Stimulated activated CD4-positive, alpha-beta T cell treated with anti-CD3 and anti-CD28 coated beads, Interleukin-2, amount 100 ng/mL, for 24 hours (primary cell): ENCODE measurements at regions not wholly inside any gene's neighbourhood (a gene's known extent, or its start where the extent isn't known, plus 50 kb on each side); places are given as distances from the start of the nearest gene placed in this dataset.

Source experiments
- DNase-seq, 2 donors: peaks; one replicate each; pipeline ENCODE4 v3.0.0-alpha.2; 2020

DNA sequence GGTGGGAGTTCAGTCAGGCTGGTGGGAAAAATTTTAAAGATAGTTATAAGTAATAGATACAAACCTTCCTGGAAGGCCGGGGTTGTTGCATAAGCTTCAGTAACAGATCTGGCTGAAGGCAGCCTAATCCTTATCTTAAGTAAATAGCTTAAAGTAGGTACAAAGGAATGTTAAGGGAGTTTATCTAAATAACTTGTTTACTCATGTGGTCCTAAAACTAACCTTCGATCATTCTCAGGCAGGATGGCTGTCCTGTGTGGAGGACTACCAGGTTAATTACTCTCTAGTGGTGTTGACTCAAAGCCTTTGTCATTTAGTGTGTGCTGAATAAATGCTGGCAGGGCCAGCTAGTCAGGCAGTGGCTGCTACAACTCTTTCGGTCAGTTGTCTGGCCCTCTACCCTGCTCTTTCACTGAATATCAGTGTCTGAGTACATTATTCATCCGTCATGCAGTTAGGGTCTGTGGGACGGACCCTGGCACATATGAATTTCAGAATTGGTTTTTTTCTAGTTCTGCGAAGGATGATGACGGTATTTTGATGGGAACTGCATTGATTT is 131.6 kb upstream of the TAB2 start:
- no peak for DNase-seq

DNA sequence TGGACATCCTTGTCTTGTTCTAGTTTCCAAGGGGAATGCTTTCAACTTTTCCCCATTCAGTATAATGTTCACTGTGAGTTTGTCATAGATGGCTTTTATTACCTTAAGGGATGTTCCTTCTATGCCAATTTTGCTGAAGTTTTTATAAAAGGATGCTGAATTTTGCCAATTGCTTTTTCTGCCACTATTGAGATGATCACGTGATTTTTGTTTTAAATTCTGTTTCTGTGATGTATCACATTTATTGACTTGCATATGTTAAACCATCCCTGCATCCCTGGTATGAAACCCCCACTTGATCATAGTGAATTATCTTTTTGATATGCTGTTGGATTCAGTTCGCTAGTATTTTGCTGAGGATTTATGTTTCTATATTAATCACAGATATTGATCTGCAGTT is 130.6 kb upstream of the TAB2 start:
- no peak for DNase-seq

DNA sequence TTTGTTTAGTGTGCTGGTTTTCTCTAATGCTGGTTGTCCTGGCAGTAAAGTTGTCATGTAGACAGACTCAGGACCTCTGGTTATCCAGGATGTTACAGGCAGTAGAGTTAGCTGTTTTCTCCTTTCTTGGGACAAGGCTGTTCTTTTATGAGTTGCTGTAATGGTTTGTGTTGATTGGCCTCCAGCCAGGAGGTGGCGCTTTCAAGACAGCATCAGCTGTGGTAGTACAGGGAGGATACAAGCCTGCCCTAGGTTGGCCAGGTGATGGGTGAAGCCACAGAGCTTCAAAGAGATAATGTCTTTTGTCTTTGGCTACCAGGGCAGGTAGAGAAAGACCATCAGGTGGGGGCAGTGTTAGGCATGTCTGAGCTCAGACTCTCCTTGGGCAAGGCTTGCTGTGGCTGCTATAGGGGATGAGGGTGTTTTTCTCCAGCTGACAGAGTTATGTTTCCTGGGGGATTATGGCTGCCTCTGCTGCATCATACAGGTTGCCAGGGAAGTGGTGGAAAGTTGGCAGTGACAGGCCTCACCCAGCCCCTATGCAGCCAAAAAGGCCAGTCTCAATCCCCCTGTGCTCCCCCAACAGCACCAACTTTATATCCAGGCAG is 127.2 kb upstream of the TAB2 start:
- DNase-seq: peak; percentile 63 to 71

DNA sequence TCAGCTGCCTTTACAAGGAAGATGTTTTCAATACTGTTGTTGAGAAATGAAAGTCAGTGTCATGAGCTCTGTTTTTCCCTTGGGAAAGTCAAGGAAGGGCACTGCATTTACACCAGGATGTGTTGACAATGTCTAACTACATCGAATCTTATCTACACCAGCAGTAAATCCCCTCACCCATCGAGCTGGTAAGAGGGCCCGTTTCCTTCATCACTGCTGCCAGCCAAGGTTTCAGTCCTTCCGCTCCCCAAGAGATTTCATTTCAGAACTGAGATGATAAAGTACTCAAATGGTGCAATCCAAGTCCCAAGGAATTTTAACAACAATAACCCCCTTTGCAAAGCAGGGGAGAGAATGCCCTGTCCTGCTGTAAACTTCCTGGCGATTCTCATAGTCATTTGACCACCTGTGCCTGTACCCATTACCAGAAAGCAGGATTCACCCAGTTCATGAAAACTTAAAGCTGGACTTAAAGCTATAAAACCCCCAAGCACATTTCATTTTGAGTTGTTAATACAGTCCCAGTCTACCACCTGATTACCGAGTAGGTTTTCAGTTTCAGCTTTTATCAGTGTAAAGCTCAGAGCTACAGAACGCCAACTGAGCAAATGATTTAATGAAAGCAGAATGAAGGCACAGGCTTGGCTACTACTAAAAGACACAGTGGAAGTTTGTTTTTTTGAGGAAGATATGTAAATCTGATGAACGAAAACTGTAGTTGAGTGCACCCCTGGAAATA is 122.5 kb upstream of the TAB2 start:
- no peak for DNase-seq

DNA sequence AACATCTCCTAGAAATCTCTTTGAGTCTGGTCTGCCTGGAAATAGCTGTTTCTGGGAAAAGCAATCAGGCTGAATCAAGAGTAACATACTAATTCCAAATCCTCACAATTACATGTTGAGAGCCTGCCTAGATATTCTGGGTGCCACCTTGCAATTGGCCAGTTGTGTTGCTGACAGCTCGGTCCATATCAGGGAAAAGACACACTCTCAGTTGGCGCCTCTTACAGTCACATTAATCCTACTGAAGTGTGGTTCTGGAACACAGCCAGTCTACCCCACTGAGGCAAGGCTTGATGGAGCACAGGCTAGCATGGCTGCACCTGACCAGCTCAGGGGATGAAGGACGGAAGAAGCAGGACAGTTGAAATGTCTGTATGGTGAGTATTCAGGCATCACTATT is 121.4 kb upstream of the TAB2 start:
- DNase-seq: no peak

DNA sequence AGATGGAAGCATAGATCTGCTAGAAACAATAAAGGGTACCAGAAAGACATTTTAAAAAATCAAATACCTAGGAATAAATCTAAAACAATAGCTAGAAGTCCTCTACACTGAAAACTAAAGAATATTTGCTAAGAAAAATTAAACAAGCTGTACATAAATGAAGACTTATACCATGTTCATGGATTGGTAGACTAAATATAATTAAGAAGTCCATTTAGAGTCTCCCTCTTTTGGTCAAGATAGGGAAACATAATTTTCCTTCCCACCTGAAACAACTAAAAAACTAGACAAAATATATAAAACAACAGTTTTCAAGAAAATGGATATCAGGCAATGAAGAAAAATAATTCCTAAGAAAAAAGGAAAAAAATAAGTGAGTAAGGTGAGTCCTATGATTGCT is 120.0 kb upstream of the TAB2 start:
- no peak for DNase-seq

DNA sequence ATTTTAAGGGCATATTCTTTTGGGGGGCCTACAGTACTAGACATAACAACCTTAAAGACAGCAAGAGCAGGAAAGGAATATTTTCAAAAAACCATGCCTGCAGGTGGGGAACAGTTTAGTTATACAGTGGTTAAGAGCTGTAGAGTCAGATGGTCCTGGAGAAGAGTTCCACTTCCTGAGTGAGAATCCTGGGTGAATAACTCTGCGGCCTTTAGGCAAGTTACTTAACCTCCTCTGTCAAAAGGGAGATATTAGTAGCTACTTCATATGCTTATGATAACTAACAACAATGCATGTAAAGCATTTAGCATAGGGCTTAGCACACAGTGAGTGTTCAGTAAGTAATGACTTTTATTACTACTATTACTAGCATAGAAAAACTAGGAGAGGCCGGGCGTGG is 119.2 kb upstream of the TAB2 start:
- DNase-seq: no peak

DNA sequence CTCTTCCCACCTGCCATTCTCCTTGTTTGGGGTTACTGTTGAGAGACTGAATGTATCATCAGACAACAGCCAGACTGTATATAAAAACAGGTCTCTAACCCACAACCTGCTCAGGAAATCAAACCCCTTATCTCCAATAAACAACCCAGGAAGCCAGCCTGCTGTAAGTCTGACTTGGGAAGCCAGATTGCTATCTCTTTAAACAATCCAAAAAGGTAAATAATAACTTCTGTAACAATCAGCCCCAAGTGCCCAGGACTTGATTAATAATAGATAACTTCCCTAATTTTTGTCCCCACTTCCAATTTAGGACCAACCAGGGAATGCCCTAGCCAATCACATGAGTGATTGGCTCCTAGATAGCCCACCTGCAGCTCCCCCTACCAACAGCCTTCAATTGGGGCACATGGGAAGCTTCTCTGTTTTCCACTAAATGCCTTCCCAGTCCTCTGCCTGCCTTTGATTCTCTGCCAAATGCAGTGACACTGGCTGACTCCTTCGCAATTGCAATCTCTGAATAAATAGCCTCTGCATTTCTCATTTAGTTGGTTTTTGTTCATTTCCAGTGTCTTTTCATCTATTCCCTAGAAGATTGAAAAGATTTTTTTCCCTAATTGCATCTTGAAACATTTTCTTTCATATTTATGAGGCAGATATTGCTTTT is 117.1 kb upstream of the TAB2 start:
- no peak for DNase-seq

DNA sequence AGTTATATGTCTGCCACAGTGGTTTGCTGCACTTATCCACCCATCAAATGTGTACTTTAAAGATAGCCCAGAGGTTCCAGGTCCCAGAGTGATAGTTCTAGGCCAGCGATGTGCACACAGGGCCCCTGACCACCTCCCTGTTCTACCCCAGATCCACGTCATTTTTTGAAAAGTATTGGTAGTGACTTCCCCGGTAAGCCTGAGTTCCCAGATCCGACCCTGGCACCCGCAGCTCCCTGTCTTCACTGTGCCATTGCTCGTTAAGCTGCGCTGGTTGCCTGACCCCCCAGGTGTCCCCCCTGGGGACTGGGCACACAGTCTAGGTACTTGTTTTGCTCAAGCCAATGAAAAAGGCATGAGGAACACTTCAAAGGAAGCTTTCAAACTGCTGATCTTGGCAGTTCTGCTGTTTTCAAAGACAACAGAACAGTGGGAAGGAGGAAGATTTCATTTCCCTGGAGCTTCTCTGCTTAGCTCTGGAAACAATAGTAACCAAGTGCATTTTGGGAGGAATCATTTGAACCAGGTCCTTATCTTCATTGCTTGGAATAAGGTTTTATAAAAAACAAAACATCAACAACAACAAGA is 116.3 kb upstream of the TAB2 start:
- no peak for DNase-seq

DNA sequence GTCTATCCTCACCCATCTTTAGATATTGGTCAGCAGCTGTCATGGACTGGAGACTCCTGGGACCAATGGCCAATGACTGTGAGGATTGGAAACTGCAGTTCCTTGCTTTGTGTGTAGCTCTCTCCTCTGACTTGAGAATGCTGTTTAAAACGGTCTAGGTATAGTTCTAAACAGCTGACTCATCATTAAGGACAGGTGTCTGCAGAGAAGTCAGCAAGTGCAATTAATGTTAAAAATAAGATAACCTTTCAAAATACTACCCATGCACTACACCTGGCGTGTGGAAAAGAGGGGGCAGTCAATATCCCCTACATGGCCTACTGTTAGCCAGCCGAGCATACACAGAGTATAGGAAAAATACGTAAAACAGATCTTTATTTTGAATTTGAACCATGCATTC is 115.4 kb upstream of the TAB2 start:
- no peak for DNase-seq

DNA sequence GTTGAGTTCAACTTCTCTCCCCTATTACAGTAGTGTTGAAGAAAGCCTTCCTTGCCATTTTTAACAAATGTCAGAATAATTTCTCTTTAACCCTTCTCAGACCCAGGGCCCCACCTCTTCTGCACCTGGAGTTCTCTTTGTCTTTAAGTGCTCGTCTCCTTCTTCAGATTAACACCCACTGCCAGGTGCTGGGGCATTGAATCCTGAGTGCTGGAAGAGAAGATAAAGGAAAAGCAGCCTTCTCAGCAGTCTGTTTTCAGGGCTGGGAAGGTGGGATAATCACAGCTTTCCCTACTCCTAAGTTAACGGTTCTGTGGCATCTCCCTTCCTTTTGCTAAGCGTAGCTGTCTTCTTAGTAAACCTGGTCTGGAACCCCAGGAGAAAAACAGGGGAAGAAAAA is 114.6 kb upstream of the TAB2 start:
- no peak for DNase-seq

DNA sequence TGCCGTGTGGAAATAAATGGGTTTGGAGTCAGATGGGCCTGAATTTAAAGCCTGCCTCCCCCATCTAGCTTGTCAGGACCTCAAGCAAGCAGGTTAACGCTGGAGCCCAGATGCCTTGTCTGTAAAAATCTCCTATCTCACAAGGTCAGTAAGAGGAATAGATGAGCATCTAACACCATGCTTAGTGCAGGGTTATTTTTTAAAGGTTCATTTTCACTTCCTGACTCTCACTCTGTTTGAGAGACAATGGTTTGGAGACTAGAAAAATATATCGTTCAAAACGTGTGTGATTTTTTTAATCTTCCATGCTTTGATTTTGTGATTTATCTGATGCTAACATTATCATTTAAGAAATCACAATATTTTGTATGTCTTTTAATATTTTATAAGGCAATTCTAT is 114.0 kb upstream of the TAB2 start:
- DNase-seq: no peak

DNA sequence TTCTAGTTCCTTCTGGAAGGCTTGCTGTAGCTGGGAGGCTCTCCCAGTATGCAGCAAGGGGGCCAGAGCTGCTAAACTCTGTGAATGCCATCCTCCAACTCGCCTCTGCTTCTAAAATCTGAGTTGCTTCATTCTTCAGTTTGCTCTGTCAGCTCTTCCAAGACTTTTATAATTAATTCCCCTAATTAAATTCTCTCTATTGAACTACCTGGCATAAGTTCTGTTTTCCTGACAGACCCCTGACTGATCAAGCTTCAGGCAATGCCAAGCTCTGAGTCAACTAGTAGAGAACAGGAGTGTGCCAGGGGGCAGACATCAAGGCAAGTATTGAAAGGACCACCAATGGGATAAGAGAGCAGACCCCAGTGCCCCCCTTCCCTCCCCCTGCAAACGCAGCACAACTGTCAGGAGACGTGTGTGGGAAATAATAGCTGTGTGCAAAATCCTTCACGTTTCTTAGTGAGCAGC is 109.3 kb upstream of the TAB2 start:
- DNase-seq: no peak

DNA sequence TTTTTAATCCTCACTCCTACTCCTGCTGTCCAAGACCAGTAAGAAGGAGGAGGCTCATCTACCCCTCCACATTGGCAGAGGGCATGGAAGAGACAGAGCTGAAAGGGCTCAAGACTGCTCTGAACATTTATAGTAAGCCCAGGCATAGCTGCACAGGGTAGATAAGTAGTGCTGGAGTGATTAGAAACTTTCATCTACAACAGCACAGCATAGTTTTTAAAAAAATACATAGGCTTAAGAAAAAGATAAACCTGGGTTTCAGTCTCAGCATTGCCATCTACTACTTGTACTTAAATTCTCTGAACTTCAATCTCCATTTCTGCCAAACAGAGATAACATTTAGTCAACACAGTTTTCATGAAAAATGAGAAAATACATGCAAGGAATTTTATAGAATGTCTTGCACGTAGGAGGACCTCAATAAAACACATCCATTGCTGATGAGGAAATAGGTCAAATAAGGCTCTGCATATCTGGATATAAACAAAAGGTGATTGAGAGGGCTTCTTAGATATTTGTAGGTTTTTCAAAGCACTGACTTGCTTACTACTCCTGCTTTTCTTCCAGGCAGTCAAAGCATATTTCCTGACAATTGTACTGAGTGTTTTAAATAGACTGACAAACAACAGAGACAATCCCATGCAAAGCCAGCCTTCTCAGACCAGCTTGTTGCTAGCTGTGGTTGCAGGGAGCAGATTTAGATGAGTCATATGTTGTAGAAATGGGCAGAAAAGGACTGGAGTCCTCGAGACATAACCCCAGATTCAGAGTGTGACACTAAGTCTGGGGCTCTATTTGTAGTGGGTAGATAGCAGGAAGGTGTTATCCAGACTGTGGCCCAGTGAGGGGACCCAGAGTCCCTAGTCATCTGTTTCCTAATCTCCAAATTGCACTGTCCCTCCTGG is 107.4 kb upstream of the TAB2 start:
- peak in 1 of 2 donors; percentile 30 for DNase-seq

DNA sequence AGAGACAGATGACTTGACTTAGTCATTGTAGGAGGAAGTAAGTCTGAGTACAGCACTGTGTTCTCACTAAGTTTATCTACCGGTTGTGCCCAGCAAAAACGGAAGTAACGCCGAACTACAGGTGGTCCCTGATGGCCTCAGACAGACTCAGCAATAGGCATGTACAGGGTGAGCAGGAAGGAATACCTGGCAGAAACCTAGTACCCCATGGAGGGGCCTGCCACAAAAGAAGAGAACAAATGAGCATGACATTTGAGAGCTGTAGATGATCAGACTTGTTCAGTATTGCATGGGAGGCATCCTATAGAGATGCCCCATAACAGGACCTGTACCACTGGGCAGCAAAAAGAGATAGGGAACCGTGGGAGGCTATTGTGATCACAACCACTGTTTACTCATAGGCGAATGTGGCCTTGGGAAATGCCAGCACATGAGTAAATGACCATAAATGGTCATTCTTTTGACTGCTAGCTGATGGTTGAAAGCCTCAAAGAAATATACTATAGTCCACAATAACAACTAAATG is 106.4 kb upstream of the TAB2 start:
- DNase-seq: peak in 1 of 2 donors; percentile 12

DNA sequence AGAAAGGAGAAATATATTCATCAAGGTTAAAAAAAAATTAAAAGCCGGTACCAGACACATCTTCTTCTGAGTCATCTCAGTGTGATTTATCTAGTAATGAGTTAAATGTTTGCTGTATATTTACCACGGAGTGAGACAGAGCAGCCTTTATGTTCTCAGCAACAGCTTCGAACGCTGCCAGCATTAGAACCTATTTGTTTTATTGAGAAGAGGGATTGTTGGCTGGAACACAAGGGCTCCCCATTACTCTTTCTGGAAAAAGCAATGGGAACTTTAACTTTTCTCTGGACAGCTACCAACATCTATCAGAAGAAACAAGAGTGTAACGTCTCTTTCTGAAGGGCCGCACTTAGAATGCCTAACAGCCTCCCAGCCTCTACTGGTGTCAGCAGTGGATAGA is 105.3 kb upstream of the TAB2 start:
- no peak for DNase-seq

DNA sequence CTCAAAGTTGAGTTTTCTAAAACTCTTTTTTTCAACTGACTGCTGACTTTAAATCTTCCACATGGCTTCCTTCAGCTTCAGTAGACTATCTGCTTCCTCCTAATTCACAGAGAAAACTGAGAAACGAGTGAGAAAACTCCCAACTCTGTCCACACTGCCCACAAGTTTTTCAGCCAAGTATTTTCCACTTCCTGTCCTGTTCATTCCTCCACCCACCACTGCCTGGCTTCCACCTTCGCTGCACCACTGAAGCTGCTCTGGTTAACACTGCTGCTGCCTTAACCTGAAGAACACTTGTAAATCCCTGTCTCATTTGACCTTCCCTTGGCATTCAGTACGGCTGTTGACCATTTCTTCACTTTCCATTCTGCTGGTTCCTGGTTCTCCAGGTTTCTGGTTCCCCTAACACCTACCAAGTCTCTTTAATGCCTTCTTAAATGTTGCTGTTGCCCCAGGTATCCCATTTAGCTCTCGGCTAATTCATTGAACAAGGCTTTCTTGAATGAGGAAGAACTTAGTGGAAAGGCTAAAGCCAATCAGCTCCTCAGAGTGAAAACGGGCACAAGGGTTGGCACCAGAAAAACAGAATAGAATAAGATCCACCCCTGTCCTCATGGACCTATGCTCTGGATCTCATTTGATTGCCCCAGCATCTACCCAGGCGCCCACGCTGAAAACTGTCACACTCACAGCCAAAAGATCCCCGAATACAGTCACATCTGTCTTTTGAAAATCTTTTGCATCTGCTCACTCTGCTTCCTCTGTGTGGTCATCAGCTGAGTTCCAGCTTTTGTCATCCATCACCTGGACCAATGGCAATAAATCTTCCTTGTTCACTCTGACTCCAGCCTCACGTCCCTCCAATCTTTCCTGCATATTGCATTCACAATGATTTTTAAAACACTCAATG is 104.4 kb upstream of the TAB2 start:
- peak; percentile 34 to 39 for DNase-seq

DNA sequence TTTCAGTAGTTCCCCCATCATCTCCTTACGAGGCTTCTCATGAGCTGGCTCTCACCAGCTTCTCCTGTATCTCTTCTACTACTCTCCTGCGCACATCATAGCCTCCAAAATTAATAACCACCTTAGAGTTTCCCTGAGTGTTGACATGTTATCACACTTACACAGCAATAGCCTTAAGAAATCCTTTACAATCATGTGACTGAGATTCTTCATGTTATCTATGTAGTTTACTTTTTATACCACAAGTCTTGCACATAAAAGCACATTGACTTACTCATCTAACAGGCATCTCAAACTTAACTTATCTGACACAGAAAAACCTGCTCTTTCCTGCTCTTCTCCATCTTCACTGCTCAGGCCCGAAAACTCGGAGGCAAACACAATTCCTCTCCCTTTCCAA is 103.7 kb upstream of the TAB2 start:
- no peak for DNase-seq

DNA sequence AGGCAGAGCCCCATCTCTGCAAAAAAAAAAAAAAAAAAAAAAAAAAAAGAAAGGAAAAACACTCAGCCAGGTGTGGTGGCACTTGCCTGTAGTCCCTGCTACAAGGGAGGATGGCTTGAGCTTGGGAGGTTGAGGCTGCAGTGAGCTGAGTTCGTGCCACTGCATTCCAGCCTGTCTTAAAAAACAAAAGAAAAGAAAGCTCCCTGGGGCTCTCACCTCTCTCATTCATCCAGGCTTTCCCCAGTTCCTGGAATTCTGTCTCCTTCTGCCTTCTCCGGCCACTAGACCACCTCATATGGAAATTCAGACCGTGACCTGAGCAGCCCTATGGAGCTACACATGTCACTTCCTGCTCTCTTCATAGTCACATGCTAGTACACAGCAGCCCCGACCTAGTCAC is 101.1 kb upstream of the TAB2 start:
- no peak for DNase-seq

DNA sequence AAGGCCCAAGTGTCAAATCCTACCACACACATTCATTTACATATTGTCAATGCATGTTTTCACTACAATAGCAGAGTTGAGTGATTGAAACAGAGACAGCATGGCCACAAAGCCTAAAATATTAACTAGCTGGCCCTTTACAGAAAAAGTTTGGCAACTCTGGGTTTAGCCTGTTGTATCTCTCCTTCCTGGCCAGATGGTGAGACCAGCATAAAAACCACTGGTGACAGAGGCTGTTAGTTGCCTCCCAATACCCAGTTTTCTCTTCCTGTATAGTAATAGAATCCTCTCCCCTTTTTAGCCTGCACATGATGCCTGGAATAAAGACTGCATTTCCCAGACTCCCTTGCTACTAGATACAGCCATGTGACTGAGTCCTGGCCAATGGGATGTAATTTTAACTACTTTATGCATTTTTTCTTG is 100.0 kb upstream of the TAB2 start:
- no peak for DNase-seq

DNA sequence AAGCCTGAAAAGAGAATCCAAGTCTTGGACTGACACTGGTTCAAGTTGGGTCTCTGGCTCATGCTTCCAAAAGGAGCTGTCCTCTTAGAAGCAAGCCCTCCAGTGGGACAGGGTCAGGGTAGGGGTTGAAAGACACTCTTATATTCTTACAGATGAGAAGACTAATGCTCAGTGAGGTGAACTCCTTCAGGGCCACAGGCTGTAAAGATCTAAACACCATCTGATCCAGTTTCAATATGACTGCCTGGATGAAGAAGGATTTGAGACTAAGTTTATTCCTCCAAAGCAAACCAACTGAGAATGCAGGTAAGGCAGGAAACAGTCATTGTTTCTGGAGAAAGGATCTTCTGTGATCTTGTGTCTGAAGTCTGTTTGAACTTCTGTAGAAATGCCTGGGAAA is 99.0 kb upstream of the TAB2 start:
- no peak for DNase-seq
